ENCODE measurements at regions not wholly inside any gene's neighbourhood (a gene's known extent, or its start where the extent isn't known, plus 50 kb on each side); places are given as distances from the start of the nearest gene placed in this dataset.
"Not testable (repeated sequence)": the region's sequence is repeated elsewhere in the genome, so short reads cannot be mapped to it uniquely, and the experiment has no call there.

- not testable (repeated sequence) for H3K4me1 ChIP-seq (ENCODE audit: control insufficient read depth in 5 of 5, insufficient read depth in 5 of 5, low read length in 5 of 5); H3K36me3 ChIP-seq (ENCODE audit: control insufficient read depth in 5 of 5, insufficient read depth in 5 of 5, low read length in 5 of 5); H3K27me3 ChIP-seq (ENCODE audit: control insufficient read depth in 5 of 5, insufficient read depth in 4 of 5, low read length in 5 of 5); H3K4me3 ChIP-seq (ENCODE audit: low read depth in 1 of 5, low read length in 5 of 5); H3K9ac ChIP-seq (ENCODE audit: low read length in 5 of 5); H3K27ac ChIP-seq (ENCODE audit: low read depth, low read length); H3K9me3 ChIP-seq (ENCODE audit: control insufficient read depth in 5 of 5, low read length in 5 of 5)
Observed at GRCh38 chr14:105720852-105721601, 194.6 kb downstream of the TMEM121 start.

GRCh38 chr14:105721602-105721970, 195.2 kb downstream of the TMEM121 start:
- not testable (repeated sequence) for H3K36me3 ChIP-seq (ENCODE audit: control insufficient read depth in 5 of 5, insufficient read depth in 5 of 5, low read length in 5 of 5); H3K27me3 ChIP-seq (ENCODE audit: control insufficient read depth in 5 of 5, insufficient read depth in 4 of 5, low read length in 5 of 5); H3K9me3 ChIP-seq (ENCODE audit: control insufficient read depth in 5 of 5, low read length in 5 of 5); H3K9ac ChIP-seq (ENCODE audit: low read length in 5 of 5); H3K27ac ChIP-seq (ENCODE audit: low read depth, low read length); H3K4me3 ChIP-seq (ENCODE audit: low read depth in 1 of 5, low read length in 5 of 5); H3K4me1 ChIP-seq (ENCODE audit: control insufficient read depth in 5 of 5, insufficient read depth in 5 of 5, low read length in 5 of 5)

- not testable (repeated sequence) for H3K27me3 ChIP-seq (ENCODE audit: control insufficient read depth in 5 of 5, insufficient read depth in 4 of 5, low read length in 5 of 5); H3K4me1 ChIP-seq (ENCODE audit: control insufficient read depth in 5 of 5, insufficient read depth in 5 of 5, low read length in 5 of 5); H3K9me3 ChIP-seq (ENCODE audit: control insufficient read depth in 5 of 5, low read length in 5 of 5); H3K36me3 ChIP-seq (ENCODE audit: control insufficient read depth in 5 of 5, insufficient read depth in 5 of 5, low read length in 5 of 5); H3K9ac ChIP-seq (ENCODE audit: low read length in 5 of 5); H3K27ac ChIP-seq (ENCODE audit: low read depth, low read length); H3K4me3 ChIP-seq (ENCODE audit: low read depth in 1 of 5, low read length in 5 of 5)
Observed at GRCh38 chr14:105721996-105722709, 195.8 kb downstream of the TMEM121 start.

GRCh38 chr14:105723271-105723670, 196.9 kb downstream of the TMEM121 start:
- H3K4me3 ChIP-seq (ENCODE audit: low read depth in 1 of 5, low read length in 5 of 5); H3K9ac ChIP-seq (ENCODE audit: low read length in 5 of 5); H3K4me1 ChIP-seq (ENCODE audit: control insufficient read depth in 5 of 5, insufficient read depth in 5 of 5, low read length in 5 of 5): not testable (repeated sequence)

GRCh38 chr14:105723776-105724175, 197.4 kb downstream of the TMEM121 start:
- not testable (repeated sequence) for H3K9me3 ChIP-seq (ENCODE audit: control insufficient read depth in 5 of 5, low read length in 5 of 5); H3K27me3 ChIP-seq (ENCODE audit: control insufficient read depth in 5 of 5, insufficient read depth in 4 of 5, low read length in 5 of 5); H3K4me1 ChIP-seq (ENCODE audit: control insufficient read depth in 5 of 5, insufficient read depth in 5 of 5, low read length in 5 of 5); H3K9ac ChIP-seq (ENCODE audit: low read length in 5 of 5); H3K4me3 ChIP-seq (ENCODE audit: low read depth in 1 of 5, low read length in 5 of 5); H3K36me3 ChIP-seq (ENCODE audit: control insufficient read depth in 5 of 5, insufficient read depth in 5 of 5, low read length in 5 of 5); H3K27ac ChIP-seq (ENCODE audit: low read depth, low read length)

More at GRCh38 chr14:105723271-105723670, 196.9 kb downstream of the TMEM121 start:
- H3K9me3 ChIP-seq (ENCODE audit: control insufficient read depth in 5 of 5, low read length in 5 of 5); H3K27me3 ChIP-seq (ENCODE audit: control insufficient read depth in 5 of 5, insufficient read depth in 4 of 5, low read length in 5 of 5); H3K27ac ChIP-seq (ENCODE audit: low read depth, low read length); H3K36me3 ChIP-seq (ENCODE audit: control insufficient read depth in 5 of 5, insufficient read depth in 5 of 5, low read length in 5 of 5): not testable (repeated sequence)

- not testable (repeated sequence) for H3K9ac ChIP-seq (ENCODE audit: low read length in 5 of 5); H3K4me1 ChIP-seq (ENCODE audit: control insufficient read depth in 5 of 5, insufficient read depth in 5 of 5, low read length in 5 of 5); H3K4me3 ChIP-seq (ENCODE audit: low read depth in 1 of 5, low read length in 5 of 5); H3K36me3 ChIP-seq (ENCODE audit: control insufficient read depth in 5 of 5, insufficient read depth in 5 of 5, low read length in 5 of 5); H3K9me3 ChIP-seq (ENCODE audit: control insufficient read depth in 5 of 5, low read length in 5 of 5); H3K27me3 ChIP-seq (ENCODE audit: control insufficient read depth in 5 of 5, insufficient read depth in 4 of 5, low read length in 5 of 5); H3K27ac ChIP-seq (ENCODE audit: low read depth, low read length)
Observed at GRCh38 chr14:105729825-105730368, 203.5 kb downstream of the TMEM121 start.

GRCh38 chr14:105730731-105731130, 204.3 kb downstream of the TMEM121 start:
- not testable (repeated sequence) for H3K4me3 ChIP-seq (ENCODE audit: low read depth in 1 of 5, low read length in 5 of 5); H3K27me3 ChIP-seq (ENCODE audit: control insufficient read depth in 5 of 5, insufficient read depth in 4 of 5, low read length in 5 of 5); H3K4me1 ChIP-seq (ENCODE audit: control insufficient read depth in 5 of 5, insufficient read depth in 5 of 5, low read length in 5 of 5); H3K36me3 ChIP-seq (ENCODE audit: control insufficient read depth in 5 of 5, insufficient read depth in 5 of 5, low read length in 5 of 5); H3K27ac ChIP-seq (ENCODE audit: low read depth, low read length); H3K9ac ChIP-seq (ENCODE audit: low read length in 5 of 5); H3K9me3 ChIP-seq (ENCODE audit: control insufficient read depth in 5 of 5, low read length in 5 of 5)

GRCh38 chr14:105731221-105731985, 205.0 kb downstream of the TMEM121 start:
- H3K4me3 ChIP-seq (ENCODE audit: low read depth in 1 of 5, low read length in 5 of 5); H3K36me3 ChIP-seq (ENCODE audit: control insufficient read depth in 5 of 5, insufficient read depth in 5 of 5, low read length in 5 of 5); H3K27me3 ChIP-seq (ENCODE audit: control insufficient read depth in 5 of 5, insufficient read depth in 4 of 5, low read length in 5 of 5); H3K4me1 ChIP-seq (ENCODE audit: control insufficient read depth in 5 of 5, insufficient read depth in 5 of 5, low read length in 5 of 5); H3K9ac ChIP-seq (ENCODE audit: low read length in 5 of 5); H3K27ac ChIP-seq (ENCODE audit: low read depth, low read length); H3K9me3 ChIP-seq (ENCODE audit: control insufficient read depth in 5 of 5, low read length in 5 of 5): not testable (repeated sequence)

- peaks cover 0 to 3% (median 0%) of the 10 kb centered on the region in 5 donors for H3K4me1 ChIP-seq (ENCODE audit: control insufficient read depth in 5 of 5, insufficient read depth in 5 of 5, low read length in 5 of 5)
- H3K4me3 ChIP-seq (ENCODE audit: low read depth in 1 of 5, low read length in 5 of 5): no peak overlapping the region
- no peak overlapping the region for H3K27ac ChIP-seq (ENCODE audit: low read depth, low read length)
- no peak overlapping the region for H3K9ac ChIP-seq (ENCODE audit: low read length in 5 of 5)
- no peaks in the 10 kb centered on the region for H3K36me3 ChIP-seq (ENCODE audit: control insufficient read depth in 5 of 5, insufficient read depth in 5 of 5, low read length in 5 of 5)
- H3K27me3 ChIP-seq (ENCODE audit: control insufficient read depth in 5 of 5, insufficient read depth in 4 of 5, low read length in 5 of 5): peaks cover 0 to 3% (median 0%) of the 10 kb centered on the region in 5 donors
- peaks cover 0 to 5% (median 0%) of the 10 kb centered on the region in 5 donors for H3K9me3 ChIP-seq (ENCODE audit: control insufficient read depth in 5 of 5, low read length in 5 of 5)
Observed at GRCh38 chr14:105733081-105734065, 207.0 kb downstream of the TMEM121 start.
